ENCODE measurements at regions not wholly inside any gene's neighbourhood (a gene's known extent, or its start where the extent isn't known, plus 50 kb on each side); places are given as distances from the start of the nearest gene placed in this dataset.
A peak's percentile ranks its signal among the peaks of the same experiment; 100 is the strongest.

GRCh38 chr3:18886331-18886730 is 262.0 kb upstream of the KCNH8 start:
- no peak for ATAC-seq
- no peak for DNase-seq
- Mint-ChIP-seq H3K4me1 (ENCODE audit: low read depth) (peaks cover 9% of the 10 kb centered on the region), H3K9me3 (peaks cover 2% of the 10 kb centered on the region), H3K27ac (no peak overlapping the region), H3K4me3 (no peak overlapping the region), H3K27me3 (peaks cover 9% of the 10 kb centered on the region), H3K36me3 (ENCODE audit: low read depth) (no peaks in the 10 kb centered on the region)
- intact Hi-C loops (cut with micrococcal nuclease): no loop called here
- no peak for TF ChIP-seq CTCF (IDR thresholded peaks at IDR 0.05)
- CTCF ChIA-PET: interaction anchor here (0.9 kb wide), 1 partner anchor 13 kb away, joined by 3 read pairs; no protein-coding TSS in a partner anchor
- POLR2A ChIA-PET: no interaction called here

- no peak for TF ChIP-seq CTCF (IDR thresholded peaks at IDR 0.05)
- peaks cover 2% of the 10 kb centered on the region for H3K9me3 Mint-ChIP-seq
- DNase-seq (no peak), ATAC-seq (no peak)
- H3K4me3 Mint-ChIP-seq: no peak overlapping the region
- intact Hi-C loops (cut with micrococcal nuclease): no loop called here
- ChIA-PET POLR2A (no interaction called here), CTCF (interaction anchor here (0.9 kb wide), 1 partner anchor 13 kb away, joined by 3 read pairs; no protein-coding TSS in a partner anchor)
- H3K4me1 Mint-ChIP-seq (ENCODE audit: low read depth): peaks cover 4% of the 10 kb centered on the region
- H3K27ac Mint-ChIP-seq: no peak overlapping the region
- H3K36me3 Mint-ChIP-seq (ENCODE audit: low read depth): no peaks in the 10 kb centered on the region
- H3K27me3 Mint-ChIP-seq: peaks cover 6% of the 10 kb centered on the region
Observed at GRCh38 chr3:18885612-18886011, 262.7 kb upstream of the KCNH8 start.

GRCh38 chr3:18883571-18883970 is 264.7 kb upstream of the KCNH8 start:
- Mint-ChIP-seq H3K9me3 (peaks cover 2% of the 10 kb centered on the region), H3K36me3 (ENCODE audit: low read depth) (no peaks in the 10 kb centered on the region), H3K4me1 (ENCODE audit: low read depth) (no peaks in the 10 kb centered on the region), H3K4me3 (no peak overlapping the region), H3K27me3 (no peaks in the 10 kb centered on the region), H3K27ac (no peak overlapping the region)
- no peak for DNase-seq
- ChIA-PET POLR2A (no interaction called here), CTCF (interaction anchor here (0.9 to 1.7 kb wide), 3 partner anchors 9 to 36 kb away, joined by 3 to 5 read pairs (median 3); no protein-coding TSS in a partner anchor)
- no peak for TF ChIP-seq CTCF (IDR thresholded peaks at IDR 0.05)
- intact Hi-C loops (cut with micrococcal nuclease): no loop called here
- no peak for ATAC-seq

GRCh38 chr3:18880691-18881090 is 267.6 kb upstream of the KCNH8 start:
- H3K27ac Mint-ChIP-seq: no peak overlapping the region
- H3K4me3 Mint-ChIP-seq: no peak overlapping the region
- H3K27me3 Mint-ChIP-seq: no peaks in the 10 kb centered on the region
- intact Hi-C loops (cut with micrococcal nuclease): no loop called here
- DNase-seq (no peak), ATAC-seq (no peak)
- peaks cover 2% of the 10 kb centered on the region for H3K9me3 Mint-ChIP-seq
- H3K36me3 Mint-ChIP-seq (ENCODE audit: low read depth): no peaks in the 10 kb centered on the region
- POLR2A ChIA-PET: interaction anchor here (0.9 to 1.0 kb wide), 2 partner anchors 11 to 33 kb away, joined by 3 read pairs; no protein-coding TSS in a partner anchor
- no peaks in the 10 kb centered on the region for H3K4me1 Mint-ChIP-seq (ENCODE audit: low read depth)
- CTCF ChIA-PET: interaction anchor here (1.4 to 1.5 kb wide), 2 partner anchors 24 to 32 kb away, joined by 3 to 4 read pairs; no protein-coding TSS in a partner anchor
- TF ChIP-seq CTCF (IDR thresholded peaks at IDR 0.05): no peak

- intact Hi-C loops (cut with micrococcal nuclease): no loop called here
- no peaks in the 10 kb centered on the region for H3K9me3 Mint-ChIP-seq
- H3K27me3 Mint-ChIP-seq: no peaks in the 10 kb centered on the region
- DNase-seq: no peak
- peaks cover 41% of the 10 kb centered on the region for H3K4me1 Mint-ChIP-seq (ENCODE audit: low read depth)
- peak; percentile 52 for ATAC-seq
- ChIA-PET CTCF (interaction anchor here (0.7 to 1.8 kb wide), 5 partner anchors 14 to 116 kb away, joined by 3 to 8 read pairs (median 4); no protein-coding TSS in a partner anchor), POLR2A (interaction anchor here (0.5 to 1.2 kb wide), 3 partner anchors 10 to 45 kb away, joined by 3 read pairs; no protein-coding TSS in a partner anchor)
- no peak overlapping the region for H3K4me3 Mint-ChIP-seq
- no peaks in the 10 kb centered on the region for H3K36me3 Mint-ChIP-seq (ENCODE audit: low read depth)
- no peak for TF ChIP-seq CTCF (IDR thresholded peaks at IDR 0.05)
- no peak overlapping the region for H3K27ac Mint-ChIP-seq
Observed at GRCh38 chr3:18872466-18872865, 275.8 kb upstream of the KCNH8 start.

Data from activated CD8-positive, alpha-beta T cell treated with anti-CD3 and anti-CD28 coated beads for 36 hours (primary cell).